ENCODE measurements at regions not wholly inside any gene's neighbourhood (a gene's known extent, or its start where the extent isn't known, plus 50 kb on each side); places are given as distances from the start of the nearest gene placed in this dataset.

DNA sequence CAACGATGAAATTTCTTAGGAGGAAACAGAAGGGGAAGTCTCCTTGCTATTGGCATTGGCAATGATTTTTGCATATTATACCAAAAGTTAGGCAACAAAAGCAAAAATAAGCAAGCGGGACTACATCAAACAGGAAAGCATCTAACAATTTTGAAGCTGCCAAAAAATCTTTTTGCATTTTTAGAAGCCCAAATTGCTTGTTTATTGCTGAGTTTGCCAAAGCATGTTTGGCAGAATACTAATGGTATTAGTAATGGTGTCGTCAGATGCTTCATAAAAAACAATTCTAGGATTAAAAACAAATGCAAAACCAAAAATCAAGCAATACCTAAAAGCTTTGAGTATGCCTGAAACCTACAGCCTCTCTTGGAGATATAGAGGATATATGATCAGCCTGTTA lies 80.0 kb downstream of the GALR1 start:
- Histone ChIP-seq H3K9me3 (ENCODE audit: low read length) (no peaks in the 10 kb centered on the region), H4K20me1 (ENCODE audit: insufficient read depth, low read length) (no peaks in the 10 kb centered on the region), H3K36me3 (ENCODE audit: insufficient read depth, low read length) (no peaks in the 10 kb centered on the region), H3K27ac (ENCODE audit: low read depth, low read length, poor library complexity, severe bottlenecking) (no peak overlapping the region), H3K4me1 (ENCODE audit: insufficient read depth, low read length, poor library complexity, severe bottlenecking) (no peaks in the 10 kb centered on the region), H3K4me3 (ENCODE audit: low read depth, low read length, poor library complexity, severe bottlenecking) (no peak overlapping the region), H3K4me2 (ENCODE audit: low read length) (no peak overlapping the region), H3K9me2 (ENCODE audit: insufficient read depth, low read length) (no peaks in the 10 kb centered on the region), H2AFZ (ENCODE audit: low read length) (no peak overlapping the region), H3K79me2 (ENCODE audit: insufficient read depth, low read depth, low read length) (no peaks in the 10 kb centered on the region)
- ChIA-PET CTCF (ENCODE audit: unreplicated experiment) (no interaction called here), POLR2A (no interaction called here)
- intact Hi-C loops (cut with micrococcal nuclease; ENCODE audit: unreplicated experiment): no loop called here
- TF ChIP-seq, protein P1, sequence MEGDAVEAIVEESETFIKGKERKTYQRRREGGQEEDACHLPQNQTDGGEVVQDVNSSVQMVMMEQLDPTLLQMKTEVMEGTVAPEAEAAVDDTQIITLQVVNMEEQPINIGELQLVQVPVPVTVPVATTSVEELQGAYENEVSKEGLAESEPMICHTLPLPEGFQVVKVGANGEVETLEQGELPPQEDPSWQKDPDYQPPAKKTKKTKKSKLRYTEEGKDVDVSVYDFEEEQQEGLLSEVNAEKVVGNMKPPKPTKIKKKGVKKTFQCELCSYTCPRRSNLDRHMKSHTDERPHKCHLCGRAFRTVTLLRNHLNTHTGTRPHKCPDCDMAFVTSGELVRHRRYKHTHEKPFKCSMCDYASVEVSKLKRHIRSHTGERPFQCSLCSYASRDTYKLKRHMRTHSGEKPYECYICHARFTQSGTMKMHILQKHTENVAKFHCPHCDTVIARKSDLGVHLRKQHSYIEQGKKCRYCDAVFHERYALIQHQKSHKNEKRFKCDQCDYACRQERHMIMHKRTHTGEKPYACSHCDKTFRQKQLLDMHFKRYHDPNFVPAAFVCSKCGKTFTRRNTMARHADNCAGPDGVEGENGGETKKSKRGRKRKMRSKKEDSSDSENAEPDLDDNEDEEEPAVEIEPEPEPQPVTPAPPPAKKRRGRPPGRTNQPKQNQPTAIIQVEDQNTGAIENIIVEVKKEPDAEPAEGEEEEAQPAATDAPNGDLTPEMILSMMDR (conservative IDR thresholded peaks at IDR 0.05; ENCODE audit: low read length): no peak
- DNase-seq (ENCODE audit: low spot score): no peak
- BruUV-seq (replicated peaks): no TSS peak

DNA sequence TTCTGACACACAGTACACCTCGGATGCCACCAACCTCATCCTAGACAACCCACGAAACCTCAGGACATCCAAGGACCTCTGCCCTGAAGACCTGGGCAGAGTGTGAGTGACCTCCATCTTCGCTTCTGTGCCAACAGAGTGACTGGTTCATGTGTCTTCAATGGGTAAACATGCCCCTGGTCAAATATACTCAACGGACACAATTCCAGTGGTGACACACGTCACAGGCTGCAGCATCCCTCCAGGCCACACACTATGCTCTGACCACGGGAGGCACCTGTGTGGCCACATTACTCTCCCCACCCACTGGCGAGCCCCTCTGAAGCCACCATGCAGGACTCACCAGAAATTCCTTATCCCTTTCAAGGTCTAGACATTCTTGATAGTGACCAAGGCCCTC lies 85.2 kb downstream of the GALR1 start:
- no peak for TF ChIP-seq EZH2phosphoT487 (IDR thresholded peaks at IDR 0.05; ENCODE audit: borderline replicate concordance, low read depth, low read length)
- TF ChIP-seq, protein P1 (conservative IDR thresholded peaks at IDR 0.05; ENCODE audit: low read length): no peak
- H3K4me2 ChIP-seq (ENCODE audit: low read length): no peak overlapping the region
- DNase-seq (ENCODE audit: low spot score): no peak
- H4K20me1 ChIP-seq (ENCODE audit: insufficient read depth, low read length): no peaks in the 10 kb centered on the region
- no TSS peak for BruUV-seq (replicated peaks)
- no peak overlapping the region for H2AFZ ChIP-seq (ENCODE audit: low read length)
- H3K9me3 ChIP-seq (ENCODE audit: low read length): no peaks in the 10 kb centered on the region
- H3K9me2 ChIP-seq (ENCODE audit: insufficient read depth, low read length): no peaks in the 10 kb centered on the region
- POLR2A ChIA-PET: no interaction called here
- no peaks in the 10 kb centered on the region for H3K4me1 ChIP-seq (ENCODE audit: insufficient read depth, low read length, poor library complexity, severe bottlenecking)
- intact Hi-C loops (cut with micrococcal nuclease; ENCODE audit: unreplicated experiment): no loop called here
- H3K79me2 ChIP-seq (ENCODE audit: insufficient read depth, low read depth, low read length): no peaks in the 10 kb centered on the region
- H3K4me3 ChIP-seq (ENCODE audit: low read depth, low read length, poor library complexity, severe bottlenecking): no peak overlapping the region
- no peaks in the 10 kb centered on the region for H3K36me3 ChIP-seq (ENCODE audit: insufficient read depth, low read length)
- H3K27ac ChIP-seq (ENCODE audit: low read depth, low read length, poor library complexity, severe bottlenecking): no peak overlapping the region
- CTCF ChIA-PET (ENCODE audit: unreplicated experiment): no interaction called here

DNA sequence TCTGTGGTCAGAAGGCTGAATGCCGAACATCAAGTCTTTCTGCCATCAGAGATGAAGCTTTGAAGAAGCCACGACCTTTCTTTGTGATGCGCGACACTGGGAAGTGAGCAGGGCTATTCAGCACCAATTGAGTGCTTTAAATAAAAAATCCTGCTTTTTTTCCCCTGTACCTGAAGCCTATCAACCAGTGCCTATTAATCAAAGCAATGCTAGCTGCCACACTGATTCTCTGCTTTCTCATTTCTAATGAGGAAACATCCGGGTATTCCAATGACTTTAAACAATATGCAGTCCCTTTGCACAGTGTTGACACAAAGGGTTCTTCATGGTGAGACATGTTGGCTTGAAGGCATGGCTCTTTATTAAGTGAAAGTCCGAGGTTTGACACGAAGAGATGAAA lies 88.0 kb downstream of the GALR1 start:
- BruUV-seq (replicated peaks): no TSS peak
- Histone ChIP-seq H3K9me2 (ENCODE audit: insufficient read depth, low read length) (no peaks in the 10 kb centered on the region), H3K79me2 (ENCODE audit: insufficient read depth, low read depth, low read length) (no peaks in the 10 kb centered on the region), H3K9me3 (ENCODE audit: low read length) (no peaks in the 10 kb centered on the region), H3K4me1 (ENCODE audit: insufficient read depth, low read length, poor library complexity, severe bottlenecking) (no peaks in the 10 kb centered on the region), H3K4me2 (ENCODE audit: low read length) (no peak overlapping the region), H3K4me3 (ENCODE audit: low read depth, low read length, poor library complexity, severe bottlenecking) (no peak overlapping the region), H2AFZ (ENCODE audit: low read length) (no peak overlapping the region), H3K27ac (ENCODE audit: low read depth, low read length, poor library complexity, severe bottlenecking) (no peak overlapping the region), H4K20me1 (ENCODE audit: insufficient read depth, low read length) (no peaks in the 10 kb centered on the region), H3K36me3 (ENCODE audit: insufficient read depth, low read length) (no peaks in the 10 kb centered on the region)
- intact Hi-C loops (cut with micrococcal nuclease; ENCODE audit: unreplicated experiment): no loop called here
- ChIA-PET CTCF (ENCODE audit: unreplicated experiment) (no interaction called here), POLR2A (interaction anchor here (0.5 kb wide), 1 partner anchor 30 kb away, joined by 3 read pairs; no protein-coding TSS in a partner anchor)
- DNase-seq (ENCODE audit: low spot score): no peak
- TF ChIP-seq, protein P1 (conservative IDR thresholded peaks at IDR 0.05; ENCODE audit: low read length): no peak
- no peak for TF ChIP-seq EZH2phosphoT487 (IDR thresholded peaks at IDR 0.05; ENCODE audit: borderline replicate concordance, low read depth, low read length)
